H1 (cell line): ENCODE measurements at regions not wholly inside any gene's neighbourhood (a gene's known extent, or its start where the extent isn't known, plus 50 kb on each side); places are given as distances from the start of the nearest gene placed in this dataset.

Experiments used
- EGR1 ChIP-seq: IDR thresholded peaks from 2 replicates; pipeline ENCODE4 v1.6.1; 2011; ENCODE audit warnings: low read depth, low read length, borderline replicate concordance
- FOSL1 ChIP-seq: IDR thresholded peaks from 2 replicates; pipeline ENCODE4 v1.6.1; 2011; ENCODE audit warnings: mild to moderate bottlenecking, low read depth, low read length, moderate library complexity; ENCODE audit not compliant: insufficient read depth
- KDM1A ChIP-seq: fragments of 200-600, 300-600 bp; sonication (generic); IDR thresholded peaks from 2 replicates; pipeline ENCODE4 v1.7.1; 2016; ENCODE audit warnings: mild to moderate bottlenecking, low read length, borderline replicate concordance
- KDM4A ChIP-seq: IDR thresholded peaks from one replicate; pipeline ENCODE4 v1.7.1; 2012; ENCODE audit warnings: low read depth, mild to moderate bottlenecking, moderate library complexity, low read length, inconsistent platforms; ENCODE audit not compliant: severe bottlenecking
- TBP ChIP-seq: IDR thresholded peaks from 2 replicates; pipeline ENCODE4 v1.6.1; 2011; ENCODE audit warnings: low read depth, low read length, improper control_type of control experiment

DNA sequence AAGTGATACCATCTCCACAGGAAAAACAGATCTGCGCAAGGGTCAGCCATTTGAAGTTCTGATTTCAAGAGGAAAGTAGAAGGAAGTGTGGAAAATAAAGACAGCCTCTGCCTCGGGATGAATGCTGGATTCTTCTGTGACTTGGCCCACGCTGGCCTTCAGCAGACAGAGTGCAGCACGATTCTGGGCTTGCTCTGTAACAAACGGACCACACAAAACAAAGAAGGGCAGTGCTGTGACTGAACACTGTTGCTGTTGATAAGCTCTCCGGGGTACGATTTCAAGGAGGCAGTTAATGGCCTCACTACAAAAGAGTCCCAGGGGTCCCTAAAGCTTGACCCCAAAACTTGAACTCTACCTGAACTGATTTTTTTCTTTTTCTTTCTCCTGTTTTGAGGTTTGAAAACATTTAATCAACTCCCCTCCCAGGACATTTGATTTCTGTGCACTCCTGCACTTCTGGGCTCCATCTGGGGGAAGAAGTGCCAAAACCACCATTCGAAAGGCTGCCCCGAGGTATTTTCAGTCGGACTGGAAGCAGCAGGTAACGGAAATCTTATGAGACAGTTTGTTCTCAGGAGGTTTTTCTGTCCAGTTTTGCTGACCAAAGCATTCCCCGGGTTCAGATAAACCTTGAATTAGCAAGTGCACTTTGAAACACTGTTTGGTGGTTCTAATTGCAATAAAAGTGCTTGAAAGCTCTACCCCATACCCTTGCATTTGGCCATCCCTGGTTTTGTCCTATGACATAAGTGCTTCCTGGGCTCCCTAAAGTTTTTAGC, 189.6 kb downstream of the MYLK4 start (continued):
- TF ChIP-seq KDM4A (no peak), FOSL1 (no peak), KDM1A (no peak), TBP (no peak), EGR1 (no peak)
